ENCODE measurements at regions not wholly inside any gene's neighbourhood (a gene's known extent, or its start where the extent isn't known, plus 50 kb on each side); places are given as distances from the start of the nearest gene placed in this dataset.

- FAIRE-seq, result no peak
- intact Hi-C loops (cut with DNase I), result no loop called here
Measured at GRCh38 chr13:44259045-44260027, 114.3 kb upstream of the SERP2 start.

GRCh38 chr13:44260336-44260735 lies 113.3 kb upstream of the SERP2 start:
- H3K9ac ChIP-seq (ENCODE audit: low read length in 3 of 3), result no peak overlapping the region
- no peak for FAIRE-seq
- no peak overlapping the region for H3K27ac ChIP-seq (ENCODE audit: low read depth in 2 of 2, low read length in 2 of 2)

More at GRCh38 chr13:44259045-44260027, 114.3 kb upstream of the SERP2 start:
- no peak overlapping the region for H3K4me3 ChIP-seq (ENCODE audit: low read length in 3 of 3)
- H3K9me3 ChIP-seq (ENCODE audit: control insufficient read depth in 2 of 3, insufficient read depth in 1 of 3, low read length in 3 of 3), result no peaks in the 10 kb centered on the region
- H3K27ac ChIP-seq (ENCODE audit: low read depth in 2 of 2, low read length in 2 of 2), result no peak overlapping the region
- H3K9ac ChIP-seq (ENCODE audit: low read length in 3 of 3), result no peak overlapping the region
- H3K4me1 ChIP-seq (ENCODE audit: control insufficient read depth in 2 of 3, insufficient read depth in 2 of 3, low read depth in 1 of 3, low read length in 3 of 3), result no peaks in the 10 kb centered on the region
- no peaks in the 10 kb centered on the region for H3K27me3 ChIP-seq (ENCODE audit: control insufficient read depth, insufficient read depth, low read length)
- TF ChIP-seq CTCF (IDR thresholded peaks at IDR 0.05; ENCODE audit: borderline replicate concordance, extremely low read depth, insufficient read depth), result no peak
- H3K36me3 ChIP-seq (ENCODE audit: control insufficient read depth in 2 of 3, insufficient read depth in 3 of 3, low read length in 3 of 3), result no peaks in the 10 kb centered on the region
- no peak for DNase-seq

GRCh38 chr13:44263751-44264620 lies 109.6 kb upstream of the SERP2 start:
- FAIRE-seq (no peak), DNase-seq (no peak)
- Histone ChIP-seq H3K9ac (ENCODE audit: low read length in 3 of 3) (no peak overlapping the region), H3K27ac (ENCODE audit: low read depth in 2 of 2, low read length in 2 of 2) (no peak overlapping the region), H3K36me3 (ENCODE audit: control insufficient read depth in 2 of 3, insufficient read depth in 3 of 3, low read length in 3 of 3) (no peaks in the 10 kb centered on the region), H3K27me3 (ENCODE audit: control insufficient read depth, insufficient read depth, low read length) (no peaks in the 10 kb centered on the region), H3K9me3 (ENCODE audit: control insufficient read depth in 2 of 3, insufficient read depth in 1 of 3, low read length in 3 of 3) (no peaks in the 10 kb centered on the region), H3K4me1 (ENCODE audit: control insufficient read depth in 2 of 3, insufficient read depth in 2 of 3, low read depth in 1 of 3, low read length in 3 of 3) (no peaks in the 10 kb centered on the region), H3K4me3 (ENCODE audit: low read length in 3 of 3) (no peak overlapping the region)
- no peak for TF ChIP-seq CTCF (IDR thresholded peaks at IDR 0.05; ENCODE audit: borderline replicate concordance, extremely low read depth, insufficient read depth)
- intact Hi-C loops (cut with DNase I), result no loop called here

More at GRCh38 chr13:44260336-44260735, 113.3 kb upstream of the SERP2 start:
- no peak for TF ChIP-seq CTCF (IDR thresholded peaks at IDR 0.05; ENCODE audit: borderline replicate concordance, extremely low read depth, insufficient read depth)
- intact Hi-C loops (cut with DNase I), result no loop called here
- H3K36me3 ChIP-seq (ENCODE audit: control insufficient read depth in 2 of 3, insufficient read depth in 3 of 3, low read length in 3 of 3), result no peaks in the 10 kb centered on the region
- no peaks in the 10 kb centered on the region for H3K4me1 ChIP-seq (ENCODE audit: control insufficient read depth in 2 of 3, insufficient read depth in 2 of 3, low read depth in 1 of 3, low read length in 3 of 3)
- no peak for DNase-seq
- no peaks in the 10 kb centered on the region for H3K27me3 ChIP-seq (ENCODE audit: control insufficient read depth, insufficient read depth, low read length)
- no peaks in the 10 kb centered on the region for H3K9me3 ChIP-seq (ENCODE audit: control insufficient read depth in 2 of 3, insufficient read depth in 1 of 3, low read length in 3 of 3)
- H3K4me3 ChIP-seq (ENCODE audit: low read length in 3 of 3), result no peak overlapping the region

Measured in kidney (tissue), 13 donors.